A549 (cell line): ENCODE measurements at regions not wholly inside any gene's neighbourhood (a gene's known extent, or its start where the extent isn't known, plus 50 kb on each side); places are given as distances from the start of the nearest gene placed in this dataset.

Experiments used
- PBX3 ChIP-seq: IDR thresholded peaks from 2 replicates; pipeline ENCODE4 v1.6.1; 2012
- PHF8 ChIP-seq: fragments of 200-600 bp; sonication (generic); IDR thresholded peaks from 2 replicates; pipeline ENCODE4 v1.6.1; 2016; ENCODE audit warnings: low read depth, mild to moderate bottlenecking, antibody characterized with exemption, moderate library complexity, borderline replicate concordance
- RFX5 ChIP-seq: fragments of 450-650 bp; IDR thresholded peaks from 2 replicates; pipeline ENCODE4 v1.7.1; 2014; ENCODE audit warnings: antibody characterized with exemption, mild to moderate bottlenecking, moderate library complexity
- RNF2 ChIP-seq: fragments of 200-600 bp; sonication (generic); IDR thresholded peaks from 2 replicates; pipeline ENCODE4 v1.6.1; 2016; ENCODE audit warnings: low read depth, mild to moderate bottlenecking, antibody characterized with exemption, moderate library complexity, borderline replicate concordance
- USF2 ChIP-seq: fragments of 450-650 bp; IDR thresholded peaks from 2 replicates; pipeline ENCODE4 v1.6.1; 2014; ENCODE audit warnings: antibody characterized with exemption

- TF ChIP-seq RFX5 (no peak), RNF2 (no peak), PHF8 (no peak), PBX3 (no peak), USF2 (no peak)
Observed at GRCh38 chr5:167051402-167051768, 1240.1 kb upstream of the WWC1 start.
